Suppressor macrophage treated with lipopolysaccharide for 1 hour (primary cell): ENCODE measurements at regions not wholly inside any gene's neighbourhood (a gene's known extent, or its start where the extent isn't known, plus 50 kb on each side); places are given as distances from the start of the nearest gene placed in this dataset.

Source experiments
- DNase-seq, 3 donors: peaks; one replicate each; pipeline ENCODE4 v3.0.0-alpha.2; 2020 to 2022

DNA sequence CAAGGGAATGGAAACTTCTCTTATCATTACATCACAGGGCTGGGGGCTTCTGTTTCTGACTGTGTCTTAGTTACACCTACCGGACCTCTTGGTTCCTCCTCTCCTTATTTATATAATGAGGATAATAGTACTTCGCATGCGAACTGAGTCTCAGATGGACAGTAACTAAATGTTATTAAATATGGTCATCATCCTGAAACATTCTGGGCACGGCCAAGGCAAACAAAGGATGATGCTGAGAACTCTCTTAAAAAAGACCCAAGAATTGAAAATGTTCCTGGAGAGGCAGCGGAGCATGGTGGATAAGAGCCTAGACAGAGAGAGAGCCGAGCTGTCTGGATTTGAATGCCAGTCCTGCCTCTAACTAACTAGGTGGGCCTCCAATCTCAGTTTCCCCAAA is 119.8 kb upstream of the SASH1 start:
- no peak for DNase-seq

DNA sequence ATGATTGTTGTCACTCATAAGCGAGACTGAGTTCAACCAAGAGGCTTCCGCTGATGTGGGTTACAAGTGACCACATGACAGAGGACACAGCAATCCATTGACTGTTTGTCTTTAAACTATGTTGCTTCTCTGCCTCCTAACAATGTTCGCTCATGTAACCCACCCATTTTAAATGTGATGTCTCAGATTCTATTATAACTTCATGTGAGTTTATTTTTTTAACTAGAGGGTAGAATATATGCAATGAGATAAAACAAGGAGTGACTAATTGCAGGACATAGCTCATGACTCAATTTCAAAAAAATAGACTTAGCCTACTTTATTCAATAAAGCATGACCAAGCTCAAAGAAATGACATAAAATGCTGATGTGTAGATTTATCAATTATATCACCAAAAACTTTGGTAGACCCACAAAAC is 119.2 kb upstream of the SASH1 start:
- DNase-seq, result no peak

DNA sequence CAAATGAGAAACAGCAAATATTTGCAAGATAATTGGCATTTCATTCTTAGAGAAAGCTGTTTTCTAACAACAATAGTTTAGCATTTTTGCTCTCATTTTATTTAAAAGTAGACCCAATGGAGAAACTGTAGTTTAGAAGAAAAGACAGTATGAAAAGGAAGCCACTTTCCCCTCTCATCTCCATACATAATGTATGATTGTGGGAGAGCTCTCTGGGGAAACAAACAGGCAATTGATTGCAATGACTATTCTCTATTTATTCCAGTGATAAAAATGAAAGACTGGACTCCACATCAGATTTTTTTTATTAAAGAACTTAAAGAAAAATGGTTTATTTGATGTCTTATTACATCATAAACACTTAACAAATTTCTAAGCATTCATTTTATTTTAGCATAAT is 116.8 kb upstream of the SASH1 start:
- no peak for DNase-seq

GRCh38 chr6:148226284-148226683 is 116.4 kb upstream of the SASH1 start:
- no peak for DNase-seq

DNA sequence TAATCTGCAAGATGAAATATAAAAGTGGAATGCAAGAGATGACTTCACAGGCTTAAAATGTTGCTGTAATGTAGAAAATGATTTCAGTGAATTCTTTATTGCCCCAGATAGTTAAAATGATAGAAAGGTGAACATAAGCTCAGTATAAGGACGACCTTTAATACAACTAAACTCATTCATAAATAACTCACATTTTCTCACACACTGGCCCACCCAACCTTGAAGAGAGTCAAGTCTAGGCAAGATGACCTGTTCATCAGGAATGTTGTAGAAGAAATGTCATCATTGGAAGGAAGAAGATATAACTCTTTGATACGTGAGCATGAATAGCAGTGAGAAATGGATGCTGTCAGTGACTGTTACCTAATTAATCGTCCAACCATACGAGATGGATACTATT is 111.1 kb upstream of the SASH1 start:
- DNase-seq, result no peak

GRCh38 chr6:148235446-148235845 is 107.2 kb upstream of the SASH1 start:
- no peak for DNase-seq

GRCh38 chr6:148238713-148239112 is 103.9 kb upstream of the SASH1 start:
- DNase-seq, result no peak

DNA sequence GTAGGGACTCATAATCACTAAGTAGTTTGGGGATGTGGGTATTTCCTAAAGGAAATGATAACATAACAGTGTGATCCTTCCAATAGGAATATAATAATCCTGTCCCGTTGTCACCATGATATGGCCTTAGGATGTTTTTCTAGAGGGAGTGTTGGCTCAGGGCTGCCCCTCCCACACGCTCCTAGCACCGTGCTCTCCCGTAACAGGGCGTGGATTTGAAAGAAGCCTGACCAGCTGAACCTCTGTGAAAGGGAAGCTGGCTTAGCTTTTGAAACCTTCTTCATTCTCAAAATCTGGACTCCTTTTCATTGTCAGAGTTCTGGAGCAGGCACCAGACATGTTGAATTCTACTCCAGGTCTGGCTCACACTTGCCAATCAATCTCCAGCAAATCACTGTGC is 103.4 kb upstream of the SASH1 start:
- DNase-seq, result no peak

- no peak for DNase-seq
Measured at GRCh38 chr6:148239801-148240460, 102.7 kb upstream of the SASH1 start.

GRCh38 chr6:148240461-148240840 is 102.2 kb upstream of the SASH1 start:
- no peak for DNase-seq

GRCh38 chr6:148240861-148241477 is 101.7 kb upstream of the SASH1 start:
- DNase-seq, result no peak

- no peak for DNase-seq
Measured at GRCh38 chr6:148242180-148242579, 100.5 kb upstream of the SASH1 start.

DNA sequence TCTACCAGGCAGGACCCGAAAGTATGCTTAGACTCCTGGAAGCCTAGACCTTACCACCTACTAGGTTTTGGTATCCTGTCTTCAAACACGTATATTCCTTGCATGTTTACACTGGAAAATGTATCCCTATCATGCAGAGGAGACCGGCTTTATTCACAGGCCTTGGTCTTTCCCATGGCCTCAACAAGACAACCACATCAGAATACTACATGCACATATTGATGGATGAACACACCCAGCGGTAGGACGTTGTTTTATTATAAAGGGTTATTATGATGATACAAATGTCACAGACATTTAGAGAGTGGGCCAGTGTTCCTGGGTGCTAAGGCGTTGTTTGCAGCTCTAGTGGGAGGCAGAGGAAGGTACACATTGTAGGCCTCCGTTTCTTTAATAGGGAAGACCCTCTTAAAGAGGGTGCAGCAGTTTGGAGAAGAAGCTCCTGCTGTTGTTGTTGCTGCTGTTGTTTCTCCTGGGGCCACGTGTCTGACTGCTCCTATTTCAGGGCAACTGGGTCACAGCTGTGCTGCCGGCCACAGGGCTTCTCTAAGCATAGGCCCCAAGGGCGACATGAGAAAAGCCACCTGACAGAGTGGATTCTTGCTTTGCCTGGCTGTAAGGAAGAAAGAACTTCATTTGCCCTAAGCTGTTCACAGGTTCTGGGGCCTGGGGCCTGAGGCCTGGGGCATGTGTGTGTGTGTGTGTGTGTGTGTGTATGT is 98.3 kb upstream of the SASH1 start:
- DNase-seq, result no peak

GRCh38 chr6:148247386-148248063 is 95.1 kb upstream of the SASH1 start:
- DNase-seq, result no peak

- DNase-seq, result no peak
Measured at GRCh38 chr6:148249160-148249559, 93.5 kb upstream of the SASH1 start.

GRCh38 chr6:148249679-148250375 is 92.8 kb upstream of the SASH1 start:
- no peak for DNase-seq

DNA sequence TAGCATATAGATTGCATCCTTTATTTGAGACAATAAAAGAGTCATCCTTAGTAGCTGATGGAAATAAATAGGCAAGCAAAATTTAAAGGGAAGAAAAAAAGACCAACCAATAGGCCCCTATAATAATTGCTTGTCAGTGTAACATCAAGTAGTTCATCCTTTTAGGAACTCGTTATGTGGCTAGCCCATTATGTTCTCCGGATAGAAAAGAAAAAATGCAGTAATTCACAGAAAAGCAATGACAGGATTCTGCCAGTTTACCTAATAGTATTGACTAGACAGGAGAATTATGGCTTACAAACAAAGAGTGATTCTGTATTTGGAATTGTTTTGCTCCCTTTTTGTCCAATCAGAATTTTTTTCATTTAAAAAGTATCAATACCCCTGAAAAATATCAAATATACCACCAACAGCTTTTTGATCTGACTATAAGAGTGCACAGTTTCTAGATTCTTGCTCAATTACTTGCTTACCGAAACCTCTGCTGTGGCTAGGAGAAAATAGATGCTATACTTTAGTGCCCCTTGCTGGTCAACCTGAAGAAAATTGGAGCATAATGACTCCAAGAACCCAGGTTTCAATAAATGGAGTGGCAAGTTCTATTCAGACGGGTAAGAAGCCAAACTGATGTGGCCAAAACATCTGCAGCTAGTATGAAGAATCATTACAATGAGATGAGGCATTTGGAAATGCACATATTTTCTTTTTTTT is 91.5 kb upstream of the SASH1 start:
- peak in 2 of 3 donors; percentile 7 to 11 for DNase-seq

- DNase-seq, result no peak
Measured at GRCh38 chr6:148251891-148252290, 90.7 kb upstream of the SASH1 start.

DNA sequence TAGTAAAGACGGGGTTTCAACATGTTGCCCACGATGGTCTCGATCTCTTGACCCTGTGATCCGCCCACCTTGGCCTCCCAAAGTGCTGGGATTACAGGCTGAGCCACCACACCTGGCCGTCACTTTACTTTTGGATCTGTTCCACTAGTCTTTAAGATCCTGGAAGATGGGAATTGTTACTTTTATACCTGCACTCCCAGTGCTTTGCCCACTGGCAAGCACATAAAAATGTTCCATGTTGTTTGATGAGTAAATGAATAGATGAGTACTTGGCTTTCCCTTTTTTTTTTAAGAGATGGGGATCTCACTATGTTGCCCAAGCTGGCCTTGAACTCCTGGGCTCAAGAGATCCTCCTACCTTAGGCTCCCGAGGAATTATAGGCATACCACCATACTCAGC is 84.8 kb upstream of the SASH1 start:
- DNase-seq, result no peak

DNA sequence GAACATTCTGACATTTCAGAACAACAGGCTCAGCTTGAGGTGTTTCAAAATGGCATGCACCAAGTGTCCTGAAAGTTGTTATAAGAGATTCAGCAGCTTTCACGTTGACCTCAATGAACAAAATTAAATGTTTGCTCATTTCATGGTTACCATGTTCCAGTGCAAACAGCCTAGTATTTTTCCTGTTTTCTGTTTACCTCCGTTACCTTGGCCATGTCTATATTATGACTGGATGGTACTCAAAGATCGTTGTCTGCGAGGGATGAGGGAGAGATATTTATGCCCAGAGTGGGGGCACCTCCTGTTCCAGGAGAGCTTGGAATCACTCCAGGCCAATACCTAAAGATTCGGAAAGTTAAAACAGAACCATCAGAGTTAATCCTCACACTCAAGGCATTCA is 83.8 kb upstream of the SASH1 start:
- no peak for DNase-seq

- no peak for DNase-seq
Measured at GRCh38 chr6:148261470-148261869, 81.2 kb upstream of the SASH1 start.

- DNase-seq, result no peak
Measured at GRCh38 chr6:148263010-148263409, 79.6 kb upstream of the SASH1 start.

- DNase-seq, result no peak
Measured at GRCh38 chr6:148263961-148264360, 78.7 kb upstream of the SASH1 start.
